ENCODE measurements at regions not wholly inside any gene's neighbourhood (a gene's known extent, or its start where the extent isn't known, plus 50 kb on each side); places are given as distances from the start of the nearest gene placed in this dataset.

GRCh38 chr15:98152156-98152555 is 191.7 kb downstream of the ARRDC4 start:
- no peak overlapping the region for H3K27ac ChIP-seq
- H2AFZ ChIP-seq = no peak overlapping the region
- no peaks in the 10 kb centered on the region for H3K4me1 ChIP-seq
- H3K4me3 ChIP-seq (ENCODE audit: low read depth, low read length) = no peak overlapping the region
- no peak overlapping the region for H3K4me2 ChIP-seq (ENCODE audit: low read length)
- no peaks in the 10 kb centered on the region for H3K27me3 ChIP-seq (ENCODE audit: control insufficient read depth, insufficient read depth, low read length)
- TF ChIP-seq CTCF (IDR thresholded peaks at IDR 0.05) = no peak
- no peak overlapping the region for H3K9ac ChIP-seq
- H3K36me3 ChIP-seq (ENCODE audit: control insufficient read depth, insufficient read depth, low read length) = no peaks in the 10 kb centered on the region
- H3K79me2 ChIP-seq = no peaks in the 10 kb centered on the region
- no peaks in the 10 kb centered on the region for H3K9me3 ChIP-seq (ENCODE audit: control insufficient read depth, low read length)

GRCh38 chr15:98154863-98155262 is 194.4 kb downstream of the ARRDC4 start:
- Histone ChIP-seq H3K36me3 (ENCODE audit: control insufficient read depth, insufficient read depth, low read length) (no peaks in the 10 kb centered on the region), H3K27ac (no peak overlapping the region), H3K9ac (no peak overlapping the region), H3K79me2 (no peaks in the 10 kb centered on the region), H2AFZ (no peak overlapping the region), H3K4me1 (no peaks in the 10 kb centered on the region), H3K9me3 (ENCODE audit: control insufficient read depth, low read length) (no peaks in the 10 kb centered on the region), H3K4me2 (ENCODE audit: low read length) (no peak overlapping the region), H3K27me3 (ENCODE audit: control insufficient read depth, insufficient read depth, low read length) (no peaks in the 10 kb centered on the region), H3K4me3 (ENCODE audit: low read depth, low read length) (no peak overlapping the region)
- no peak for TF ChIP-seq CTCF (IDR thresholded peaks at IDR 0.05)

- Histone ChIP-seq H3K4me3 (ENCODE audit: low read depth, low read length) (no peak overlapping the region), H3K27me3 (ENCODE audit: control insufficient read depth, insufficient read depth, low read length) (no peaks in the 10 kb centered on the region), H3K27ac (no peak overlapping the region), H3K9me3 (ENCODE audit: control insufficient read depth, low read length) (no peaks in the 10 kb centered on the region), H2AFZ (no peak overlapping the region), H3K4me1 (no peaks in the 10 kb centered on the region), H3K4me2 (ENCODE audit: low read length) (no peak overlapping the region), H3K9ac (no peak overlapping the region), H3K36me3 (ENCODE audit: control insufficient read depth, insufficient read depth, low read length) (no peaks in the 10 kb centered on the region), H3K79me2 (no peaks in the 10 kb centered on the region)
- no peak for TF ChIP-seq CTCF (IDR thresholded peaks at IDR 0.05)
Measured at GRCh38 chr15:98155356-98155755, 194.9 kb downstream of the ARRDC4 start.

GRCh38 chr15:98160236-98160635 is 199.7 kb downstream of the ARRDC4 start:
- Histone ChIP-seq H3K4me2 (ENCODE audit: low read length) (no peak overlapping the region), H3K9me3 (ENCODE audit: control insufficient read depth, low read length) (no peaks in the 10 kb centered on the region), H3K36me3 (ENCODE audit: control insufficient read depth, insufficient read depth, low read length) (no peaks in the 10 kb centered on the region), H2AFZ (no peak overlapping the region), H3K27me3 (ENCODE audit: control insufficient read depth, insufficient read depth, low read length) (no peaks in the 10 kb centered on the region), H3K79me2 (no peaks in the 10 kb centered on the region), H3K27ac (no peak overlapping the region), H3K4me1 (no peaks in the 10 kb centered on the region), H3K4me3 (ENCODE audit: low read depth, low read length) (no peak overlapping the region), H3K9ac (no peak overlapping the region)
- TF ChIP-seq CTCF (IDR thresholded peaks at IDR 0.05) = no peak

GRCh38 chr15:98163319-98164045 is 203.0 kb downstream of the ARRDC4 start:
- Histone ChIP-seq H3K27ac (no peak overlapping the region), H3K9ac (no peak overlapping the region), H3K36me3 (ENCODE audit: control insufficient read depth, insufficient read depth, low read length) (no peaks in the 10 kb centered on the region), H3K27me3 (ENCODE audit: control insufficient read depth, insufficient read depth, low read length) (no peaks in the 10 kb centered on the region), H3K4me1 (no peaks in the 10 kb centered on the region), H2AFZ (no peak overlapping the region), H3K79me2 (no peaks in the 10 kb centered on the region), H3K4me2 (ENCODE audit: low read length) (no peak overlapping the region), H3K4me3 (ENCODE audit: low read depth, low read length) (no peak overlapping the region), H3K9me3 (ENCODE audit: control insufficient read depth, low read length) (no peaks in the 10 kb centered on the region)
- TF ChIP-seq CTCF (IDR thresholded peaks at IDR 0.05) = no peak

Data from parathyroid adenoma (tissue), 2 donors.